Immature natural killer cell (primary cell): ENCODE measurements at regions not wholly inside any gene's neighbourhood (a gene's known extent, or its start where the extent isn't known, plus 50 kb on each side); places are given as distances from the start of the nearest gene placed in this dataset.

ENCODE experiments used
- DNase-seq, 3 donors: peaks; one replicate each; pipeline ENCODE4 v3.0.0; 2022; ENCODE audit warnings: mixed read lengths in 1 of 3
- H3K27ac Mint-ChIP-seq, 6 donors: one replicate each; pipeline ENCODE4 v1.8.0; 2020; ENCODE audit warnings: mixed read lengths in 6 of 6, mild to moderate bottlenecking in 5 of 6, inconsistent platforms in 4 of 6, moderate library complexity in 3 of 6
- H3K27me3 Mint-ChIP-seq, 3 donors: one replicate each; pipeline ENCODE4 v1.8.0; 2020 to 2021; ENCODE audit warnings: low read depth in 3 of 3, mild to moderate bottlenecking in 3 of 3, mixed read lengths in 3 of 3, moderate library complexity in 3 of 3, inconsistent platforms in 1 of 3
- H3K36me3 Mint-ChIP-seq, 3 donors: one replicate each; pipeline ENCODE4 v1.8.0; 2020; ENCODE audit warnings: mixed read lengths in 3 of 3, inconsistent platforms in 2 of 3, mild to moderate bottlenecking in 2 of 3
- H3K4me1 Mint-ChIP-seq, 2 donors: one replicate each; pipeline ENCODE4 v1.8.0; 2020; ENCODE audit warnings: inconsistent platforms in 2 of 2, mild to moderate bottlenecking in 2 of 2, mixed read lengths in 2 of 2, moderate library complexity in 1 of 2
- H3K4me3 Mint-ChIP-seq, 5 donors: one replicate each; pipeline ENCODE4 v1.8.0; 2020; ENCODE audit warnings: mild to moderate bottlenecking in 5 of 5, mixed read lengths in 5 of 5, inconsistent platforms in 3 of 5, moderate library complexity in 3 of 5
- H3K9me3 Mint-ChIP-seq, 6 donors: one replicate each; pipeline ENCODE4 v1.8.0; 2020; ENCODE audit warnings: mild to moderate bottlenecking in 6 of 6, mixed read lengths in 6 of 6, inconsistent platforms in 4 of 6, moderate library complexity in 3 of 6

- H3K9me3 Mint-ChIP-seq: no peaks in the 10 kb centered on the region
- H3K4me3 Mint-ChIP-seq: no peak overlapping the region
- no peaks in the 10 kb centered on the region for H3K36me3 Mint-ChIP-seq
- no peaks in the 10 kb centered on the region for H3K4me1 Mint-ChIP-seq
- H3K27ac Mint-ChIP-seq: no peak overlapping the region
- H3K27me3 Mint-ChIP-seq: peaks cover 4 to 8% (median 6%) of the 10 kb centered on the region in 3 donors
- DNase-seq: no peak
Measured at GRCh38 chr17:73694491-73694890, 50.2 kb upstream of the SDK2 start.

- H3K27me3 Mint-ChIP-seq: peaks cover 4 to 6% (median 6%) of the 10 kb centered on the region in 3 donors
- H3K9me3 Mint-ChIP-seq: no peaks in the 10 kb centered on the region
- no peak overlapping the region for H3K27ac Mint-ChIP-seq
- DNase-seq: no peak
- no peaks in the 10 kb centered on the region for H3K36me3 Mint-ChIP-seq
- H3K4me3 Mint-ChIP-seq: no peak overlapping the region
- no peaks in the 10 kb centered on the region for H3K4me1 Mint-ChIP-seq
Measured at GRCh38 chr17:73695035-73695738, 50.9 kb upstream of the SDK2 start.

- Mint-ChIP-seq H3K4me3 (no peak overlapping the region), H3K4me1 (no peaks in the 10 kb centered on the region), H3K27ac (no peak overlapping the region), H3K36me3 (no peaks in the 10 kb centered on the region), H3K9me3 (no peaks in the 10 kb centered on the region), H3K27me3 (peaks cover 4 to 6% (median 6%) of the 10 kb centered on the region in 3 donors)
- no peak for DNase-seq
Measured at GRCh38 chr17:73696251-73696650, 52.0 kb upstream of the SDK2 start.

GRCh38 chr17:73697872-73698271 is 53.6 kb upstream of the SDK2 start:
- H3K27me3 Mint-ChIP-seq: peaks cover 2 to 10% (median 6%) of the 10 kb centered on the region in 3 donors
- no peaks in the 10 kb centered on the region for H3K4me1 Mint-ChIP-seq
- no peaks in the 10 kb centered on the region for H3K9me3 Mint-ChIP-seq
- no peaks in the 10 kb centered on the region for H3K36me3 Mint-ChIP-seq
- H3K4me3 Mint-ChIP-seq: no peak overlapping the region
- no peak for DNase-seq
- no peak overlapping the region for H3K27ac Mint-ChIP-seq

GRCh38 chr17:73698966-73699365 is 54.7 kb upstream of the SDK2 start:
- DNase-seq: no peak
- Mint-ChIP-seq H3K4me1 (no peaks in the 10 kb centered on the region), H3K27me3 (peaks cover 2 to 10% (median 6%) of the 10 kb centered on the region in 3 donors), H3K36me3 (no peaks in the 10 kb centered on the region), H3K9me3 (no peaks in the 10 kb centered on the region), H3K4me3 (no peak overlapping the region), H3K27ac (no peak overlapping the region)

GRCh38 chr17:73701701-73702100 is 57.5 kb upstream of the SDK2 start:
- no peaks in the 10 kb centered on the region for H3K9me3 Mint-ChIP-seq
- no peak overlapping the region for H3K27ac Mint-ChIP-seq
- no peaks in the 10 kb centered on the region for H3K36me3 Mint-ChIP-seq
- no peaks in the 10 kb centered on the region for H3K4me1 Mint-ChIP-seq
- no peak for DNase-seq
- H3K27me3 Mint-ChIP-seq: peaks cover 0 to 9% (median 5%) of the 10 kb centered on the region in 3 donors
- H3K4me3 Mint-ChIP-seq: no peak overlapping the region

GRCh38 chr17:73703192-73703591 is 58.9 kb upstream of the SDK2 start:
- Mint-ChIP-seq H3K9me3 (peaks cover 0 to 2% (median 0%) of the 10 kb centered on the region in 6 donors), H3K36me3 (no peaks in the 10 kb centered on the region), H3K27ac (no peak overlapping the region), H3K4me3 (no peak overlapping the region), H3K27me3 (peaks cover 0 to 9% (median 8%) of the 10 kb centered on the region in 3 donors), H3K4me1 (no peaks in the 10 kb centered on the region)
- DNase-seq: no peak

- H3K36me3 Mint-ChIP-seq: no peaks in the 10 kb centered on the region
- no peak overlapping the region for H3K27ac Mint-ChIP-seq
- no peak overlapping the region for H3K4me3 Mint-ChIP-seq
- H3K9me3 Mint-ChIP-seq: peaks cover 0 to 2% (median 0%) of the 10 kb centered on the region in 6 donors
- DNase-seq: no peak
- H3K27me3 Mint-ChIP-seq: peaks cover 0 to 12% (median 8%) of the 10 kb centered on the region in 3 donors
- no peaks in the 10 kb centered on the region for H3K4me1 Mint-ChIP-seq
Measured at GRCh38 chr17:73703917-73704316, 59.7 kb upstream of the SDK2 start.

GRCh38 chr17:73705594-73705993 is 61.3 kb upstream of the SDK2 start:
- H3K9me3 Mint-ChIP-seq: peaks cover 0 to 2% (median 0%) of the 10 kb centered on the region in 6 donors
- DNase-seq: no peak
- peaks cover 0 to 9% (median 5%) of the 10 kb centered on the region in 3 donors for H3K27me3 Mint-ChIP-seq
- no peak overlapping the region for H3K4me3 Mint-ChIP-seq
- no peaks in the 10 kb centered on the region for H3K36me3 Mint-ChIP-seq
- H3K4me1 Mint-ChIP-seq: peaks cover 0 to 4% of the 10 kb centered on the region in 2 donors
- H3K27ac Mint-ChIP-seq: peak overlapping the region in 1 of 6 donors; percentile 7

GRCh38 chr17:73706428-73706827 is 62.2 kb upstream of the SDK2 start:
- no peak overlapping the region for H3K27ac Mint-ChIP-seq
- peaks cover 4 to 9% (median 5%) of the 10 kb centered on the region in 3 donors for H3K27me3 Mint-ChIP-seq
- no peak for DNase-seq
- H3K9me3 Mint-ChIP-seq: peaks cover 0 to 2% (median 0%) of the 10 kb centered on the region in 6 donors
- H3K36me3 Mint-ChIP-seq: no peaks in the 10 kb centered on the region
- peaks cover 0 to 4% of the 10 kb centered on the region in 2 donors for H3K4me1 Mint-ChIP-seq
- H3K4me3 Mint-ChIP-seq: no peak overlapping the region

- no peak for DNase-seq
- H3K9me3 Mint-ChIP-seq: peaks cover 0 to 2% (median 0%) of the 10 kb centered on the region in 6 donors
- no peak overlapping the region for H3K27ac Mint-ChIP-seq
- no peaks in the 10 kb centered on the region for H3K36me3 Mint-ChIP-seq
- peaks cover 4 to 9% (median 5%) of the 10 kb centered on the region in 3 donors for H3K27me3 Mint-ChIP-seq
- no peak overlapping the region for H3K4me3 Mint-ChIP-seq
- peaks cover 0 to 4% of the 10 kb centered on the region in 2 donors for H3K4me1 Mint-ChIP-seq
Measured at GRCh38 chr17:73706858-73707257, 62.6 kb upstream of the SDK2 start.

GRCh38 chr17:73707358-73707757 is 63.1 kb upstream of the SDK2 start:
- peaks cover 4 to 5% (median 5%) of the 10 kb centered on the region in 3 donors for H3K27me3 Mint-ChIP-seq

GRCh38 chr17:73710095-73710592 is 65.9 kb upstream of the SDK2 start:
- Mint-ChIP-seq H3K4me1 (peaks cover 0 to 4% of the 10 kb centered on the region in 2 donors), H3K36me3 (no peaks in the 10 kb centered on the region), H3K27ac (no peak overlapping the region), H3K9me3 (peaks cover 0 to 2% (median 0%) of the 10 kb centered on the region in 6 donors), H3K27me3 (peaks cover 4 to 5% (median 5%) of the 10 kb centered on the region in 3 donors), H3K4me3 (no peak overlapping the region)
- peak; percentile 45 to 51 (median 49) for DNase-seq

More at GRCh38 chr17:73707358-73707757, 63.1 kb upstream of the SDK2 start:
- Mint-ChIP-seq H3K9me3 (peaks cover 0 to 2% (median 0%) of the 10 kb centered on the region in 6 donors), H3K4me3 (no peak overlapping the region), H3K4me1 (peaks cover 0 to 4% of the 10 kb centered on the region in 2 donors), H3K36me3 (no peaks in the 10 kb centered on the region), H3K27ac (no peak overlapping the region)
- DNase-seq: no peak

- no peak overlapping the region for H3K27ac Mint-ChIP-seq
- no peak for DNase-seq
- H3K36me3 Mint-ChIP-seq: no peaks in the 10 kb centered on the region
- peaks cover 0 to 4% of the 10 kb centered on the region in 2 donors for H3K4me1 Mint-ChIP-seq
- peaks cover 4 to 7% (median 5%) of the 10 kb centered on the region in 3 donors for H3K27me3 Mint-ChIP-seq
- H3K9me3 Mint-ChIP-seq: peaks cover 0 to 2% (median 0%) of the 10 kb centered on the region in 6 donors
- H3K4me3 Mint-ChIP-seq: no peak overlapping the region
Measured at GRCh38 chr17:73711184-73711583, 66.9 kb upstream of the SDK2 start.
